D721Med (cell line): ENCODE measurements at regions not wholly inside any gene's neighbourhood (a gene's known extent, or its start where the extent isn't known, plus 50 kb on each side); places are given as distances from the start of the nearest gene placed in this dataset.

ENCODE experiments used
- DNase-seq: peaks from one replicate; pipeline ENCODE4 v3.0.0; 2011; ENCODE audit warnings: low spot score; ENCODE audit not compliant: insufficient read length
- FAIRE-seq: peaks from 2 replicates; lab custom pipeline; 2011; peaks lifted over from hg19 to GRCh38; lab: Jason Lieb, UNC
- CTCF ChIP-seq: IDR thresholded peaks from 2 replicates; pipeline ENCODE4 v1.5.1; 2012; ENCODE audit warnings: mild to moderate bottlenecking, control low read depth; ENCODE audit not compliant: insufficient read depth; ENCODE audit errors: missing control alignments

- TF ChIP-seq CTCF: no peak
- FAIRE-seq: no peak
Measured at GRCh38 chr2:134177351-134177931, 76.4 kb upstream of the MGAT5 start.

GRCh38 chr2:134178138-134178877 lies 75.6 kb upstream of the MGAT5 start:
- DNase-seq: no peak
- FAIRE-seq: no peak
- no peak for TF ChIP-seq CTCF

More at GRCh38 chr2:134177351-134177931, 76.4 kb upstream of the MGAT5 start:
- DNase-seq: no peak

GRCh38 chr2:134181219-134181618 lies 72.7 kb upstream of the MGAT5 start:
- DNase-seq (no peak), FAIRE-seq (no peak)
- no peak for TF ChIP-seq CTCF

GRCh38 chr2:134183679-134184078 lies 70.2 kb upstream of the MGAT5 start:
- no peak for FAIRE-seq
- TF ChIP-seq CTCF: no peak
- no peak for DNase-seq

GRCh38 chr2:134185639-134186038 lies 68.2 kb upstream of the MGAT5 start:
- no peak for DNase-seq
- no peak for FAIRE-seq
- TF ChIP-seq CTCF: no peak

GRCh38 chr2:134189009-134189720 lies 64.7 kb upstream of the MGAT5 start:
- FAIRE-seq: no peak
- no peak for TF ChIP-seq CTCF
- no peak for DNase-seq
